ENCODE measurements at regions not wholly inside any gene's neighbourhood (a gene's known extent, or its start where the extent isn't known, plus 50 kb on each side); places are given as distances from the start of the nearest gene placed in this dataset.

- peaks cover 18% of the 10 kb centered on the region for H3K4me1 Mint-ChIP-seq
- no peaks in the 10 kb centered on the region for H3K36me3 Mint-ChIP-seq
- TF ChIP-seq, protein P1, sequence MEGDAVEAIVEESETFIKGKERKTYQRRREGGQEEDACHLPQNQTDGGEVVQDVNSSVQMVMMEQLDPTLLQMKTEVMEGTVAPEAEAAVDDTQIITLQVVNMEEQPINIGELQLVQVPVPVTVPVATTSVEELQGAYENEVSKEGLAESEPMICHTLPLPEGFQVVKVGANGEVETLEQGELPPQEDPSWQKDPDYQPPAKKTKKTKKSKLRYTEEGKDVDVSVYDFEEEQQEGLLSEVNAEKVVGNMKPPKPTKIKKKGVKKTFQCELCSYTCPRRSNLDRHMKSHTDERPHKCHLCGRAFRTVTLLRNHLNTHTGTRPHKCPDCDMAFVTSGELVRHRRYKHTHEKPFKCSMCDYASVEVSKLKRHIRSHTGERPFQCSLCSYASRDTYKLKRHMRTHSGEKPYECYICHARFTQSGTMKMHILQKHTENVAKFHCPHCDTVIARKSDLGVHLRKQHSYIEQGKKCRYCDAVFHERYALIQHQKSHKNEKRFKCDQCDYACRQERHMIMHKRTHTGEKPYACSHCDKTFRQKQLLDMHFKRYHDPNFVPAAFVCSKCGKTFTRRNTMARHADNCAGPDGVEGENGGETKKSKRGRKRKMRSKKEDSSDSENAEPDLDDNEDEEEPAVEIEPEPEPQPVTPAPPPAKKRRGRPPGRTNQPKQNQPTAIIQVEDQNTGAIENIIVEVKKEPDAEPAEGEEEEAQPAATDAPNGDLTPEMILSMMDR (IDR thresholded peaks at IDR 0.05; ENCODE audit: unreplicated experiment), result no peak
- no peak overlapping the region for H3K4me3 Mint-ChIP-seq
- H3K9me3 Mint-ChIP-seq, result peaks cover 4% of the 10 kb centered on the region
- no peak for DNase-seq (ENCODE audit: low spot score in 2 of 2, unreplicated experiment in 2 of 2)
- no peak overlapping the region for H3K27ac Mint-ChIP-seq
- H3K27me3 Mint-ChIP-seq (ENCODE audit: low read depth), result peaks cover 6% of the 10 kb centered on the region
Observed at GRCh38 chr15:99477791-99478471, 87.9 kb upstream of the MEF2A start.

DNA sequence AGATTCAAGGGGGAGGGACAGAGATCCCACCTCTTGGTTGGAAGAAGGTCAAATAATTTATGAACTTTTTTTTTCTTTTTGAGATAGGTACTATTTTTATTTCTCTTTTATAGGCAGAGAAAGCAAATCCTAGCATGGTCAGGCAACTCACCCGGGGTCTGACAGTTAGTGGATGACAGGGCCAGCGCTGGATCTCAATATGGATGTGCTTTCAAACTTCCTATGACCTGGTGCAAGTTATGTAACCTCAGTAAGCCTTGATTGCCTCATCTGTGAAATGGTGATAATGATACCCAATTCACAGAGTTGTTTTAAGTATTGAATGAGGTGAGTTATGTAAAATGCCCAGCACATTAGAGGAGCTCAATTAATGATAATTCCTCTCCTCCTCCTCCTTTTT, 86.8 kb upstream of the MEF2A start:
- TF ChIP-seq, protein P1 (IDR thresholded peaks at IDR 0.05; ENCODE audit: unreplicated experiment), result no peak
- Mint-ChIP-seq H3K36me3 (no peaks in the 10 kb centered on the region), H3K9me3 (peaks cover 5% of the 10 kb centered on the region), H3K27ac (no peak overlapping the region), H3K4me1 (peaks cover 11% of the 10 kb centered on the region), H3K4me3 (no peak overlapping the region), H3K27me3 (ENCODE audit: low read depth) (peaks cover 6% of the 10 kb centered on the region)
- no peak for DNase-seq (ENCODE audit: low spot score in 2 of 2, unreplicated experiment in 2 of 2)

- Mint-ChIP-seq H3K27ac (no peak overlapping the region), H3K27me3 (ENCODE audit: low read depth) (peaks cover 6% of the 10 kb centered on the region)
- TF ChIP-seq, protein P1 (IDR thresholded peaks at IDR 0.05; ENCODE audit: unreplicated experiment), result no peak
Observed at GRCh38 chr15:99480016-99480810, 85.6 kb upstream of the MEF2A start.

GRCh38 chr15:99481113-99481950, 84.5 kb upstream of the MEF2A start:
- no peak for DNase-seq (ENCODE audit: low spot score in 2 of 2, unreplicated experiment in 2 of 2)
- Mint-ChIP-seq H3K36me3 (no peaks in the 10 kb centered on the region), H3K27me3 (ENCODE audit: low read depth) (peaks cover 17% of the 10 kb centered on the region), H3K27ac (no peak overlapping the region), H3K9me3 (peaks cover 5% of the 10 kb centered on the region), H3K4me1 (peaks cover 16% of the 10 kb centered on the region), H3K4me3 (no peak overlapping the region)
- TF ChIP-seq, protein P1 (IDR thresholded peaks at IDR 0.05; ENCODE audit: unreplicated experiment), result no peak

More at GRCh38 chr15:99480016-99480810, 85.6 kb upstream of the MEF2A start:
- Mint-ChIP-seq H3K9me3 (peaks cover 5% of the 10 kb centered on the region), H3K4me1 (peaks cover 10% of the 10 kb centered on the region), H3K4me3 (no peak overlapping the region), H3K36me3 (no peaks in the 10 kb centered on the region)
- DNase-seq (ENCODE audit: low spot score in 2 of 2, unreplicated experiment in 2 of 2), result no peak

GRCh38 chr15:99481951-99482230, 83.9 kb upstream of the MEF2A start:
- Mint-ChIP-seq H3K27ac (no peak overlapping the region), H3K4me3 (no peak overlapping the region), H3K4me1 (peaks cover 13% of the 10 kb centered on the region), H3K36me3 (no peaks in the 10 kb centered on the region), H3K27me3 (ENCODE audit: low read depth) (peaks cover 17% of the 10 kb centered on the region), H3K9me3 (peaks cover 5% of the 10 kb centered on the region)
- DNase-seq (ENCODE audit: low spot score in 2 of 2, unreplicated experiment in 2 of 2), result no peak
- TF ChIP-seq, protein P1 (IDR thresholded peaks at IDR 0.05; ENCODE audit: unreplicated experiment), result no peak

Data from mesothelial cell of epicardium (in vitro differentiated cells).